ENCODE measurements at regions not wholly inside any gene's neighbourhood (a gene's known extent, or its start where the extent isn't known, plus 50 kb on each side); places are given as distances from the start of the nearest gene placed in this dataset.
"Not testable (repeated sequence)": the region's sequence is repeated elsewhere in the genome, so short reads cannot be mapped to it uniquely, and the experiment has no call there.

DNA sequence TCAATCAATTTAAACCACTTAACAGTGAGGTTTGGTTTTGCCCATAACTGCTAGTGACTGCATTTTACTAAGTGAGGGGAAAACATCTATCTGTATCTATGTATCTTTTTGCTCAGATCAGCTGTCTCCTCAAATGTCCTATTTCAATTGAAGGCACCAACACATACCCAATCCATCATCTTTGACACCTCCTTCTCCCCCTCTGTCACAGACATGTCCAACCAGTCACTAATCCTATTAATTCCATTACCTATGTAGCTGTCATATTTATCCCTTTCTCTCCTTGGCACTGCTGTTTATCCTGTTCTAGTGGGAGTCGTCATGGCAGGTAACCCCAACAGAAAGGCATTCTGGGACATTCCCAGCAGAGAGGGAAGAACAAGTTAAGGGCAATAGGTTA, 975.2 kb upstream of the AUTS2 start:
- no peak for DNase-seq (ENCODE audit: low read depth in 3 of 3)

DNA sequence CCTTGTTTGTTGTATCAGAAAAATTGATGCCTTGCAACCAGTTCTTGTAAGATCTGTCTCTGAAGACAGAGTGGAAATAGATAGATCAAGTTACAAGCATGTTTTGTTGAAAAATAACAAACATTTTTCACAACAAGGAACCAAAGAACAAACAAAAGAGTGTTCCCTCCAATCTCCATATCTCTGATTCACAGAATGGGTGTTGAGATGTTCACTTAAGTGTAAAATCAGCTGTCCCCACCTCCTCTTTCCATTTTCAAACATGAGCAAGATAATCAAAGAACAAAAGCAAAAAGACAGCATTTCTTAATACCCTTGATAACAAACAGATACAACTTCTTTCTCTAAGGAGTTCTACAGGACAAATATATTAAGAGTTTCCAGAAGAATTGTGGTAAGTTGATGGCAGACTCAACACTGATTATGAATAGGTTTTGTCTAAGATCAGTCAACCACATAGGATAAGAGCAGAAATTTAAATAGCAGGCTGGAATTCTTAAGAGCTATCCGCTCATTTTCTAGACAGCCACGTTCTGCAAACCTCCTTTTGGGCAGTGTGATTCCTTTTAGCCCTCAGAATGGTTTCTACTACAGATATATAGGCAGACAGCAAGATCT, 970.9 kb upstream of the AUTS2 start:
- DNase-seq (ENCODE audit: low read depth in 3 of 3) = no peak

DNA sequence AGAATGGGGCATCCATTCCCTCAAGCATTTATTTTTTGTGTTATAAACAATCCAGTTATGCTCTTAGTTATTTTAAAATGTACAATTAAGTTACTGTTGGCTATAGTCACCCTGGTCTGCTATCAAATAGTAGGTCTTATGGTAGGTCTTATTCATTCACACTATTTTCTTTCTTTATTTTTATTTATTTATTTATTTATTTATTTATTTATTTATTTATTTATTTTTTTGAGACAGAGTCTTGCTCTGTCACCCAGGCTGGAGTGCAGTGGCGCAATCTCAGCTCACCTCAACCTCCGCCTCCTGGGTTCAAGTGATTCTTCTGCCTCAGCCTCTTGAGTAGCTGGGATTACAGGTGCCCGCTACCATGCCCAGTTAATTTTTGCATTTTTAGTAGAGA, 967.4 kb upstream of the AUTS2 start:
- not testable (repeated sequence) for DNase-seq (ENCODE audit: low read depth in 3 of 3)

DNA sequence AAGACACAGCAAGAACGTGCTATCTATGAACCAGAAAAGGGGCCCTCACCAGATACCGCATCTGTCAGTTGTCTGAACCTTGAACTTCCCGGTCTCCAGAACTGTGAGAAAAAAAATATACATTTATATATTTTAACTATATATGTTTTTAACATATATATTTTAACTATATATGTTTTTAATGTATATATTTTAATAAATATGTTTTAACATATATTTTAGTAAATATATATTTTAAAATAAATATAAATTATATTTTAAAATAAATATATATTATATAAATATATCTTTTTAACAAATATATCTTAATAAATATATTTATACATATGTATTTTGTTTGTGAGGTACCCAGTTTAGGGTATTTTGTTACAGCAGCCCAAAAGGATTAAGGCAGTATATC, 958.2 kb upstream of the AUTS2 start:
- no peak for DNase-seq (ENCODE audit: low read depth in 3 of 3)

DNA sequence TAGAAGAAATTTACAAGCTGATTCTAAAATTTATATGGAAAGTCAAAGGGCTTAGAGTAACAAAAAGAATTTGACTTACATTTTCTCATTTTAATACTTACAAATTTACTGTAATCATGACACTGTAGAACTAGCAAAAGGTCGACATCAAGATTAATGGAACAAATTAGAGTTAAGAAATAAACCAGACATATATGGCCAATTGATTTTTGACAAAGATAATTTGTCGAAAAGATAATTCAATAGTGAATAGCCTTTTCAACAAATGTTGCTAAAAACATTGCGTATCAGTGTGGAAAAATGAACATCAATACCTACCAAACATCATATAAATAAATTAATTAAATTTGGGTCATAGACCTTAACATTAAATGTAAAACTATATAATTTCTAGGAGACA, 955.5 kb upstream of the AUTS2 start:
- no peak for DNase-seq (ENCODE audit: low read depth in 3 of 3)

DNA sequence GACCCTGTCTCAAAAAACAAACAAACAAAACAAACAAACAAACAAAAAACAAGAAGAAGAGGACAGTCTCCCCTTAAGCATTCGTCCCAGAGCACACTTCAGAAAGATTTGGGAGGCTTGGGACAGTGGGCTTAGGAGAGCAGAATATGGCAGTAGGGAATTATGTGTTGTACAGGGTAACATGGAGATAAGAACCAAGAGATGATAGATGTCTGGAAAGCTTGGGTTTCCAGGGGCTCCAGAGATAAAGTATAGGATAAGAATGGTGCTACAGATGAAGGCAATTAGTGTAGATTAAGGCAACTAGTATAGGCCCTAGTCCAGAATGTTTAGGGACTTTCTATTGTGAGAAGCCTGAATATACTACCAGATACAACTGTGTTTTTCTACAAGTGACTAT, 934.9 kb upstream of the AUTS2 start:
- no peak for DNase-seq (ENCODE audit: low read depth in 3 of 3)

DNA sequence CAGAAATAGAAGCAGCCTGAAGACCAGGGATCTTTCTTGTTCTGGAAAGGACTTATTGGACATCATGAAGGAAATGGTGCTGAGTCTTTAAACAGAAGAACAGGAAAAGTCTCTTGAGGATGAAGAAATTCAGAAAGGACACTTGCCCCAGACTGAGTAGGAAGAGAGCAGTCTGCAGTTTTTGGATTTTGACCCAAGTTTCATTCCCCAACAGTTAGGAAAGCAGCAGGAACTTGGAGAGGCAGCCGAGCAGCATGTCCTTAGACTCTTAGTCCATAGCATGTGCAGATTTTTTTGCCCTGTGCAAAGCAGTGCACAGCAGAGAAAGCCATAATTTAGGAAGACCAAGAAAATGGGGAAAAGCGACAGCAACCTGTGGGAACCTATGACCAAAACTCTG, 927.2 kb upstream of the AUTS2 start:
- DNase-seq (ENCODE audit: low read depth in 3 of 3) = no peak

DNA sequence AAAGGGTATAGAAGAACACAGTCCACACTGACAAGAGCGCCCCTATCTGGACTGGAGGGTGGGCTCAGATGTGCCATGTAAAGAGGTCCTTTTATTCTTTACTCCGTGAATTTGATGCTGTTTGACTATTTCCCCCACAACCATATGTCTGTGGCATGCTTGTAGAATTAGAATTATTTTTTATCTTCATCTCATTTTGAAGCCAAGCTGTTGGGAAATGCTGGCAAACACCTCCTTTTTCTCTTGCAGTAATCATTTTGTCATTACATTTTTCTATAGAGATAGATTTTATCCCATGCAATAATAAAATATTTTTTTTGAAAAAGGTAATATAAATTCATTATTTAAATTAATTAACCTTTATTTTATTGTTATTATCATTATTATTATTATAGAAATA, 926.6 kb upstream of the AUTS2 start:
- DNase-seq (ENCODE audit: low read depth in 3 of 3) = no peak

DNA sequence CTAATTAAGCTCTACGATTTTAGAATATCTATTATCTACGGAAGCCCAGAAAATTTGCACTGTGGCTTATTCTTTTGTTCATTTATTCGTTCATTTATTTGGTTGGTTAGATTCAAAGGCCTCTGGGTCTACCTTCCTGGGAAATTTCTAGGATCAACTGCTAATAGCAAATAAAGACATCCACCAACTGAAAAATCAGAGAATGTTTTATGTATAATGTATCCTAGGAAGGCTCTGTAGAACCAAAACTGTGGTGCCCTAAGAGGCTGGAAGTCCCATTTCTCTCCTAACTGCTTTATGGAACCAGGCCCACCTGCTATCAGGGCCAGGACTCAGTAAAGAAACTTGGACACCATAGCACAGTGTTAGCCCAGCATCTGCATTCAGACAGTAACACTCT, 923.4 kb upstream of the AUTS2 start:
- DNase-seq (ENCODE audit: low read depth in 3 of 3) = no peak

DNA sequence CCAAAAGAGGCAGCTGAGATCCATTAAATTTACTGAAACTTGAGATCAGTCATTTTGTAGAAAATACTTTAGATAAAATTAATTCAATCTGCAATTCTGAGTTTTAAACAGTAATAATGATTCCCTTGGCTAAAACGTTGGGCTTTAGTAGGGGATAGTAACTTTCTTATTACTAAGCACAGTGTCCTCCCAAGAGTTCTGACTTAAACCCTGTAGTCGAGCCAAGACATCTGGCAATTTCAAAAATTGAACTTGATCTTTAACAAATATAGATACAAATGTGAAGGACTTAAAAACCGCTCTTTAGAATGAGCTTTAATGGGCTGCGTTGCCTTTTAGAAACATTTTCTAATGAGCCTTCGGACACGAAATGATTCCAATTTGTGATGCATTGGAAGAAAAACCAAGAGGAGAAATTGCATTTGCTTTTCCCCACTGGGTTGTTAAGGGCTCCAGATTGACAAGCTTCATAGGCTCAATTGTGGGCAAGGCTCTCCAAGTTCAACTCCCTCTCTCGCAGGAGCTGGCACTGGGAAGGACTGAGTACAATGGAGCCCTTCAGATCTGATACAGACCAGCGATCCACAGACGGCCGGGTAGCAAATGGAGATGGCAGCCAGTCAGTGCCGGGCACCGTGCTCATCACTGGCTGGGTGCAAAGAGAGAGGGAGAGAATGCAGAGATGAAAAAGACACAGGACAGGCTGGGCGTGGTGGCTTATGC, 921.3 kb upstream of the AUTS2 start:
- DNase-seq (ENCODE audit: low read depth in 3 of 3) = no peak

DNA sequence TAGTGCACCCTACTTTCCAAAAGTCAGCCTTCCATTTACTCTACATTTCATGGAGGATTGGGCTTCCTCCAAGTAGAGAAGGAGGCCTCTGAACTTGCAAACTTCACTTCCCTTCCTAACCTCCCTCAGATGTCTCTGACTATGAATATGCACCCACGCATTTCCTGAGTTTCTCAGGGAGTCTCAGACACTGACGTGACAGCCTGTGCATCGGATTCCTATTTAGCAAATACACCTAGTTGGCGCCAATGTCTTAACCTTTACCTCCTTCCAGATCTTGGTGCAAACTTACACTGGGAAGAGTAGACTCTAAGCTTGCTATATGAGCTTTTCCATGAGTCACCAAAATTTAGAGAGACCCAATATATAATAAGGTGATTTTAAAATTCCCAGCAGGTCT, 920.1 kb upstream of the AUTS2 start:
- DNase-seq (ENCODE audit: low read depth in 3 of 3) = no peak

DNA sequence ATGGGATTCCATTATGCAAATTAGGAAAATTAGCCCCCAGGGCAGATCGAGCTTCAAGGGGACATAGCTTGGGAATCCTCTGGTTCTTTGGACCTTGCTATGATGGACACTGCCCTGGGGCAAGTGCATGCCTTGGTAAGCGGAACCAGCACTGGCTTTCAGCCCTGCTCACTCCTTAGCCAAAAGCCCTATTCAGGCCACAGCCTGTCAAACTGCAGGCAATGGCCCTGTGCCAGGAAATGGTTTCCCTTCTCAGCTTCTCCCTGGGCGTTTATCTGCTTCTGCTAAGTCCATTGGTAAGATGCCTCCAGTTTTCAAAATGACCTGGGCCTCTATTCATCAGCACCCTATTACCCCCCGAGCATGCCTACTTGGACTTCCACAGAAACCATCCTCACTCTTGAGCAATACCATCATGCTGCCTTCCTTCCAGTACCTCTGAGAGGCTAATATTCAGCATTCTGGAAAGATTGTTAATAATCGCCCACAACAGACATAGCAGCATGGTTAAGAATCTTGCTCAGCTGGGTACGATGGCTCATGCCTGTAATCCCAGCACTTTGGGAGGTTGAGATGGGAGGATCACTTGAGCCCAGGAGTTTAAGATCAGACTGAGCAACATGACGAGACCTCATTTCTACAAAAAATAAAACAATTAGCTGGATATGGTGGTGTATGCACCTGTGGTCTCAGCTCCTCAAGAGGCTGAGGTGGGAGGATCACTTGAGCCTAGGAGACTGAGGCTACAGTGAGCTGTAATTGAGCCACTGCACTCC, 918.6 kb upstream of the AUTS2 start:
- DNase-seq (ENCODE audit: low read depth in 3 of 3) = no peak

DNA sequence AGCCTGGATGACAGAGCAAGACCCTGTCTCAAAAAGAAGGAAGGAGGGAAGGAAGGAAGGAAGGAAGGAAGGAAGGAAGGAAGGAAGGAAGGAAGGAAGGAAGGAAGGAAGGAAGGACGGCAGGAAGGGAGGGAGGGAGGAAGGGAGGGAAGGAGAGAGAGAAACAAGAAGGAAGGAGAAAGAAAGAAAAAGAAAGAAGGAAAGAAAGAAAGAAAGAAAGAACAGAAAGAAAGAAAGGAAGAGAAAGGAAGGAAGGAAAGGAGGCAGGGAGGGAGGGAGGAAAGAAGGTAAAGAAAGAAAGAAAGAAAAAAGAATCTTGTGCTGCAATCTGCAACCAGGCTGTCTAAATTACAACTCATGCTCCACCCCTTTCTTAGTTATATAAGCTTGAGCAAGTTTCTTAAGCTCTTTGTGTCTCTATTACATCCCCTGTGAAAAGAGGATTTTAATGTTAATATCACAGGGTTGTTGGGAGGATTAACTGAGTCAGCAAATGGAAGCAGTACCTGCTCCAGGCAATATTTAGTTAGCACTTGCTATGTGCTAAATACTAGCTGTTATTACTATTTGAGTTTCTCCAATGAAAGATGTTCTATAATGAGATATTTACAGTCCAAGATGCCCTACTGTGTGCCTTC, 917.9 kb upstream of the AUTS2 start:
- DNase-seq (ENCODE audit: low read depth in 3 of 3) = no peak

DNA sequence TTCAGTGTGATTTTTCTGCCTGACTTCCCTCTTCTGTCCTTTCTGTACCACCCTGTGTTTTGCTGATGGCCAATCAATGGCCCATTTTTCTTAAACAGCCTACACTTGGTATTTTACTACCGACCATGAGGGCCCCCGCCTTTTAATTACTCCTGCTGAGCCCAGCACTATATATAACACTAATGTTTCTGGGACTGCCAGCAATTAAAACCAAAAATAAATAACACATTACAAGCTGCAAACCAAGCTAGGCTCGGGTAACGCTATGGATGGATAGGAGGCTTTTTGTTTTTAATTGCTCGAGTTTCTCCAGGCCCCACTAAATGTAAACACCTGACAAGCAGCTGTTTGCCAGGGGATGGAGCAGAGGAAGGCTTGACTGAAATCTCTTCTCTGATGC, 915.4 kb upstream of the AUTS2 start:
- DNase-seq (ENCODE audit: low read depth in 3 of 3) = no peak

DNA sequence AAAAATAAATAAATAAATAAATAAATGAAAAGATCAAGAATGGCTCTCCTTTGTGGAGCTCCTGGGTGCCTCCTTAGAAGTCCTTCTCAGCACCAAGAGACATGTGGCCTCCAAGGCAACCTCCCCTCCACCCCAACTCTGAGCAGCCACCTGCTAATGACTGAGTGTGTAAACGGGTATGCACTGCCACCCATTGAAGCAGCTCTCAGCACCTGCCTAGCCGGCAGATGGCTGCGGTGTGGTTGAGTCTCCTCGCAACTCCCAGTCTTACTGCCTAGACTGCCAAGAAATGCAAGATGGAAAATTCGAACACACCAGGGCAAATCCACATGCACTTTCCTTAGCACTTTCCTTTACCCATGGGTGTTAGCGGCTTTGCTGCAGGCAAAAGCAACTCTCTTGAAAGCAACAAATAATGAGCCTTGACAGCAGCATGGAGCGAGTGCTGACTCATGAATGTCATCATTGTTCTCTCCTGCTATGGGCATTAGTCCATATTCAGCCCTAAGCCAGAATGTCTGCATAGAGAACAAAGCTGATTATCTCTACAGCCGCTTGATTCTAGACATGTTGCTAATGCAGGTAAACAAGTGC, 913.9 kb upstream of the AUTS2 start:
- DNase-seq (ENCODE audit: low read depth in 3 of 3) = no peak

DNA sequence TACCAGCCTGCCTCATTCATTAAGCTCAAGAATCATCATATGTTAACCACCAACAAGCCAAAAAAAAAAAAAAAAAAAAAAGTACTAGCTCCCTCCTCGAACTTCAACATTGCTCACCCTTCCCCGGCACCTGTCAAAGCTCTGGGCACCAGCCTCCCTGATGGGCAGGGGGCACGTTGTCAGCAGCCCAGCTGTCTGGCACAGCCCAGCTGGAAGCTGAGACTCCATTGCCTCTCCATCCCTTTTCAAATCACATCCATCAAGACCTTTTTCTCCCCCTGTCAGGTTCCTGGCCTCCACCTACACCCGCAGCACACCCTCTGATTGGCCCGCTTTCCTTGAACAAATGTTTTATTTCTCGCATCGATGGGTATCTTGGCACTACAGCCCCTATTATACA, 913.3 kb upstream of the AUTS2 start:
- no peak for DNase-seq (ENCODE audit: low read depth in 3 of 3)

DNA sequence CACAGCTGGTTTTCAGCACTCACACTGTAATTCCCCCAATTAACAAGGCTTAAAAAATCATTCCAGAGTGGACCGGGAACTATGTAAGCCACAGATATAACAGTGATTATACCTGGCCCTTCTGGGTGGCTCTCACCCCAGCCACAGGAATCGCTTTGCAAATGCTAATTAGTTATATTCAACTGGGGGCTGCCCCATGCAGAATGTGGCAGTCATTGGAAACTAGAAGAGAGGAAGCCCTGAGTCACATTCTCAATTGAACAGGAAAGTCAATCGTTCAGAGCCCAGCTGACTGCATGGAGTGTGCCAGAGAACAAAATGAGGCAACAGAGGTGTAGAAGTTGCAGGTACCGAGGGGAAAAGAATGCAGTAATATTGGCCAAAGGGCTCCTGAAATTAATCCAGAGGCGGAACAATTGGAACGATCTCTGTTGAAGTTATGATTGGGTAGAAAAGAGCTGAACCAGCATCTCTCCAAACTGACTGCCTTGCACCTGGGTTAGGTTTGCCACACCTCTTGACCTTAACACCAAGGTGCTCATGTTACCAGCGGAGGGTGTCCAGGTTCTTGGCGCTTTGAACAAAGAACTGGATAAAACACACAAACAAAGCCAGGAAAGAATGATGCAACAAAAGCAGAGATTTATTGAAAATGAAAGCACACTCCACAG, 909.7 kb upstream of the AUTS2 start:
- no peak for DNase-seq (ENCODE audit: low read depth in 3 of 3)

DNA sequence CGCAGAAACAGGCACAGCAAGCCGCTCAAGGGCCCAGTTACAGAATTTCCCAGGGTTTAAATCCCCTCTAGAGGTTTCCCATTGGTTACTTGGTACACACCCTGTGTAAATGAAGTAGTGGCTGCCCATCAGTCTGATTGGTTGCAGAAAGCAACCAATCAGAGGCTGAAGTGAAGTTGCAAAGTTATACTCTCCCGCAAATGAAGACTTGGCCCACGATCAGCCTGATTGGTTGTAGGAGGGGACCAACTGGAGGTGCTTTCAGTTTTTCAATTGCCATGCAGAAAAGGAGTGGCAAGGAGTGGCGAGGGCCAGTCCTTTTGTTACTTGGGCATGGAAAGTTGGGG, 909.2 kb upstream of the AUTS2 start:
- no peak for DNase-seq (ENCODE audit: low read depth in 3 of 3)

DNA sequence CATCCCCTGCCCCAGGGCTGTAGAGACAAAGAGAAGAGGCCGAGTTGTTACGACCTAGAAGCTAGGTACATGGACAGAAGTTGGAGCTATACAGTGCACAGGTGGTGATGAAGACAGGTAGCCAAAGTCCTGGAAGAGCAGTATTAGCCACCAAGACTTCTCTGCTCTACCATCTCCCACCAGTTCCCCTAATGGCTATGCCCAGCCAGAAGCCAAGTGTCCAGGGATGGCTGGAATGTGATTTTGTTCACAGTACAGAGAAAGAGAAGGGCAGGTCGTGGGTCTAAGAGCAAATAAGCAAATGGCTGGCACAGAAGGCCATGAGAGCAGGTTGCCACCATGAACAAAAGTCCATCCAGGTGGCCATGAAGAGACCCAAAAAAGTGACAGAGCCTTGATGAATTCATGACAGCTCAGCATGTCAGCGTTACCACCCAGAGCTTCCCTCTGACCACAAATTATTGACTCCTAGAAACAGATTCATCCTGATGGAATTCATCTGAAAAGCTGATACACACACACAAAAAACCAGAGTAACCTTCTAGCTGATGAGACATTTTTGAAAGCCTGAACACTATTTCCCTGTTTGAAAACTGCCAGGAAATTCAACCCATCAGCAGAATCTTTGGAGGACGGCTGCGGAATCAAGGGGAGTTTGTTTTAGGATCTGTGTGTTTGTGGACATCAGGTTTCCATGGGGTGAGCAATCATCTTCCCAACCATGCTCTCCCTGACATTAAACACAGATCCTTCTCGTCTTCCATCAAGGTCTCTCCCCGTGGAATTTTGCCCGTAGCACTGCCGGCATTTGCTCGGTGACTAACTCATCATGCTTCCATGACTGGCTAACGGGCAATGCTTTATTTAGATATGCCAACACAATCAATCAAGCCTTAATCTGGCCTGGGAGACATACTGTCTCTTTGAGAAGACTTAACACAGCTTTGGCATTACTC, 906.7 kb upstream of the AUTS2 start:
- DNase-seq (ENCODE audit: low read depth in 3 of 3) = no peak

DNA sequence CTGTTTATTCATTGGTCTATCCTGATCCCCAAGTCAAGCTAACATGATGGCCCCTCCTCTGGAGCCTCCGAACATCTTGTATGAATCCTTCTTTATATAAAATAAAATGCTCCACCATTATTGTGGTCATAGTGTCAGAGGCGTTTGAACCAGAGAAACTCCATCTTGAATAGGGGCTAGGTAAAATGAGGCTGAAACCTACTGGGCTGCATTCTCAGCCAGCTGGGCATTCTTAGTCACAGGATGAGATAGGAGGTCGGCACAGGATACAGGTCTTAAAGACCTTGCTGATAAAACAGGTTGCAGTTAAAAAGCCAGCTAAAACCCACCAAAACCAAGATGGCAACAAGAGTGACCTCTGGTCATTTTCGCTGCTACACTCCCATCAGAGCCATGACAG, 905.8 kb upstream of the AUTS2 start:
- no peak for DNase-seq (ENCODE audit: low read depth in 3 of 3)

DNA sequence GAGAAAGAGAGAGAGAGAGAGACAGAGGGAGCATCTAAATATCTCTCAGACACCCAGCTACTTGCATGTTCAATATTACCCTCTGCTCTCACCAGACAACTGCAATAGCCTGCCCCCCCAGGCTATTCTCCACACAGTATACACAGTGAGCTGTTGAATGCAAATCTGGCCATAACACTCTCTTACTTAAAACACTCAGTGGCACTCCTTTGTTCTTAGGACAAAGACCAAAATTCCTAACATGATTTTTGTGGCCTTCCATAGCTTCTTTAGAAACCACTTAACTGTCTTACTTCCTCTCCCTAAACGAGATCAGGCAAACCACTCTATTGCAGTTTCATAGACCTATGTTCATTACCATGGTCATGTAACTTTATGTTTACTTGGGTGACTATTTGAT, 903.6 kb upstream of the AUTS2 start:
- no peak for DNase-seq (ENCODE audit: low read depth in 3 of 3)

All from stimulated activated CD4-positive, alpha-beta T cell treated with anti-CD3 and anti-CD28 coated beads, TNF-alpha, amount 100 ng/mL, for 24 hours (primary cell).